ENCODE measurements at regions not wholly inside any gene's neighbourhood (a gene's known extent, or its start where the extent isn't known, plus 50 kb on each side); places are given as distances from the start of the nearest gene placed in this dataset.

DNA sequence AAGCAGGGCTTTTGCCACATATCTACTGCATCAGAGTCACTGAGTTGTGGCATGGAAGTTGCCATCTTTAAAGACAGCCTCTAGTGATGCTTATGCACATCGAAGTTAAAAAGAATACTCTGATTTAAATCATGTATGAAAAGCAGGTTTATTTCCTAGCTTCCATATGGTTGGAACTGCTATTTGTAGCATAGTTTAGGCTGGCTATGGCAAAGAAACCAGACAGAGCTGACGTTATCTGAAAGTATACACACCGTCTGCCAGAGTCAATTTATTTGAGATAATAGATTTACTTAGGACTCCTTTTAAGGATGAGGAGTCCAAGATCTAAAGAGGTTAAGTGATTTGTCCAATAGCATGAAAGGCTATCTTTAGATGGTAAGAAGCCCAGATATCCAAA is 536.9 kb upstream of the ADGRL4 start:
- Histone ChIP-seq H3K4me3 (no peak overlapping the region), H3K9me3 (ENCODE audit: low read depth) (no peaks in the 10 kb centered on the region), H3F3A (ENCODE audit: insufficient read depth) (no peaks in the 10 kb centered on the region), H3K27ac (no peak overlapping the region), H3K9ac (no peak overlapping the region), H3K36me3 (ENCODE audit: low read depth) (no peaks in the 10 kb centered on the region), H4K20me1 (ENCODE audit: insufficient read depth) (no peaks in the 10 kb centered on the region), H3K9me2 (ENCODE audit: insufficient read depth) (no peaks in the 10 kb centered on the region), H2AFZ (no peak overlapping the region), H3K4me2 (ENCODE audit: unreplicated experiment) (no peak overlapping the region), H3K27me3 (replicated peaks; ENCODE audit: insufficient read depth) (no peaks in the 10 kb centered on the region), H3K4me1 (ENCODE audit: insufficient read depth) (no peaks in the 10 kb centered on the region), H3K79me2 (ENCODE audit: insufficient read depth) (no peaks in the 10 kb centered on the region)
- in situ Hi-C loops (cut with MboI): no loop called here
- TF ChIP-seq EZH2phosphoT487 (IDR thresholded peaks at IDR 0.05; ENCODE audit: insufficient read depth, low read depth) (no peak), EZH2 (IDR thresholded peaks at IDR 0.05; ENCODE audit: insufficient read depth, poor library complexity, severe bottlenecking) (no peak)
- DNase-seq: no peak
- WGBS, 2 experiments (ENCODE audit: low coverage in 1 of 2, low lambda C conversion rate in 2 of 2, missing lambda C conversion rate in 2 of 2): 29 to 44% methylated on average over 3 of the region's 3 CpGs

DNA sequence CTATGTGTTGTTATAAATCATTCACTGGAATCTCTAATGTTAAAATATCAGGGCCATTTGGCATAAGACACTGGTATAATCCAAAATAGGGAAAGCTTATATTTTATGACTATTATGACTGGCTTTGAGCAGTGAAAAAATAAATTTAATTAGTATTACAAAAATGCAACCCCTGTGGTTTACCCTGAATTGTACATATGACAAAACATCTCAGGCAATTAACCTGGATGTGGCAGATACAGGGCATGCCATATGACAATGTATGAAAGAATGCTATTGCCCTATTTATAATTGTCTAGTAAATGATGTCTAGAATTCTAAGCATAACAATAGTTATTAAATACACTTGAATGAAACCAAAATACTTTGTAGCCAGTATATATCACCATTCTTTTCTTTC is 532.5 kb upstream of the ADGRL4 start:
- Histone ChIP-seq H3K36me3 (ENCODE audit: low read depth) (no peaks in the 10 kb centered on the region), H3F3A (ENCODE audit: insufficient read depth) (no peaks in the 10 kb centered on the region), H3K4me3 (no peak overlapping the region), H3K27me3 (replicated peaks; ENCODE audit: insufficient read depth) (no peaks in the 10 kb centered on the region), H3K4me2 (ENCODE audit: unreplicated experiment) (no peak overlapping the region), H3K9me3 (ENCODE audit: low read depth) (no peaks in the 10 kb centered on the region), H3K79me2 (ENCODE audit: insufficient read depth) (no peaks in the 10 kb centered on the region), H2AFZ (no peak overlapping the region), H3K4me1 (ENCODE audit: insufficient read depth) (no peaks in the 10 kb centered on the region), H3K9ac (no peak overlapping the region), H3K9me2 (ENCODE audit: insufficient read depth) (no peaks in the 10 kb centered on the region), H3K27ac (no peak overlapping the region), H4K20me1 (ENCODE audit: insufficient read depth) (no peaks in the 10 kb centered on the region)
- TF ChIP-seq EZH2 (IDR thresholded peaks at IDR 0.05; ENCODE audit: insufficient read depth, poor library complexity, severe bottlenecking) (no peak), EZH2phosphoT487 (IDR thresholded peaks at IDR 0.05; ENCODE audit: insufficient read depth, low read depth) (no peak)
- in situ Hi-C loops (cut with MboI): no loop called here
- no peak for DNase-seq

DNA sequence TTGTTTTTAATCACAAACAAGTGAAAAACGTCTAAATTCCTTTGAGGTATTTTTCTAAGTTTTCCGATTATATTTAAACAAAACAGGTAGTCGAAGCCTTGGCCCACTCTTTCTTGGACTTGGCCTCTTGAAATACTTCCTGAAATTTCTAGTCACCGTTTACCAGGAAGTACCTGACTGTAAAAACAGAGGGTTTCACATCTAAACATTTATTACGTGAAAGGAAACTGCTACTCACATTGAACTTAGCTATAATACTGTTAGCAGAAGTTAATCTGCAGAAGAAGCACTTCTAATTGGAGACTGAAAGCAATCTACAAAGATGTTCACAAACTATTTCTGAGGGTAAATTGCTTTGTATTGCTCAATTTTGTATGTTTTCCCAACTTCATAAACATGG is 526.0 kb upstream of the ADGRL4 start:
- in situ Hi-C loops (cut with MboI): no loop called here
- H2AFZ ChIP-seq: no peak overlapping the region

DNA sequence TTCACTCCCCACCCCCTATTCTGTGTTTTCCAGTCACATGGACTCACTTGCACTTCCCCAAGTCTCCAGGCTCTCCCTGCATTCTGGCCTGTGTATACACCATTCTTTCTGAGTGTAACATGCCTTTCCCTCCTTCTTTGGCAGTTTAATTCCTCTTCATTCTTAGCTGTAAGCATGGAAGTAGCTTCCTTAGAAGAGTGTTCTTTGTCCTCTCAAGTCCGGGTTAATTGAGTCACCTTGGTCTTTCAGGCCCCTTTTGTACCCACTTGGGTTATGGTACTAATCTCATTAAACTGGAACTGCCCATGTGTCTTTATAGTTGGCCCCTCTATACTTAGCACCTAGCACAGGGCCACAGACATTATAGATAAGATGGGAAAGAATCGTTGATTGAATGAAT is 525.3 kb upstream of the ADGRL4 start:
- Histone ChIP-seq H4K20me1 (ENCODE audit: insufficient read depth) (no peaks in the 10 kb centered on the region), H3K9me3 (ENCODE audit: low read depth) (no peaks in the 10 kb centered on the region), H3K27ac (no peak overlapping the region), H3K79me2 (ENCODE audit: insufficient read depth) (no peaks in the 10 kb centered on the region), H3K36me3 (ENCODE audit: low read depth) (no peaks in the 10 kb centered on the region), H3K9ac (no peak overlapping the region), H3K27me3 (replicated peaks; ENCODE audit: insufficient read depth) (no peaks in the 10 kb centered on the region), H3K9me2 (ENCODE audit: insufficient read depth) (no peaks in the 10 kb centered on the region), H3K4me1 (ENCODE audit: insufficient read depth) (no peaks in the 10 kb centered on the region), H3F3A (ENCODE audit: insufficient read depth) (no peaks in the 10 kb centered on the region), H3K4me3 (no peak overlapping the region), H3K4me2 (ENCODE audit: unreplicated experiment) (no peak overlapping the region), H2AFZ (no peak overlapping the region)
- in situ Hi-C loops (cut with MboI): no loop called here
- 31 to 49% methylated on average over 2 of the region's 2 CpGs for WGBS, 2 experiments (ENCODE audit: low coverage in 1 of 2, low lambda C conversion rate in 2 of 2, missing lambda C conversion rate in 2 of 2)
- no peak for TF ChIP-seq EZH2 (IDR thresholded peaks at IDR 0.05; ENCODE audit: insufficient read depth, poor library complexity, severe bottlenecking)
- TF ChIP-seq EZH2phosphoT487 (IDR thresholded peaks at IDR 0.05; ENCODE audit: insufficient read depth, low read depth): no peak
- no peak for DNase-seq

More for the DNA sequence above, 526.0 kb upstream of the ADGRL4 start:
- H3F3A ChIP-seq (ENCODE audit: insufficient read depth): no peaks in the 10 kb centered on the region
- no peaks in the 10 kb centered on the region for H3K79me2 ChIP-seq (ENCODE audit: insufficient read depth)
- no peak overlapping the region for H3K4me3 ChIP-seq
- 12 to 19% methylated on average over 5 of the region's 5 CpGs for WGBS, 2 experiments (ENCODE audit: low coverage in 1 of 2, low lambda C conversion rate in 2 of 2, missing lambda C conversion rate in 2 of 2)
- no peaks in the 10 kb centered on the region for H3K9me3 ChIP-seq (ENCODE audit: low read depth)
- no peak overlapping the region for H3K4me2 ChIP-seq (ENCODE audit: unreplicated experiment)
- H3K9me2 ChIP-seq (ENCODE audit: insufficient read depth): no peaks in the 10 kb centered on the region
- no peaks in the 10 kb centered on the region for H3K27me3 ChIP-seq (replicated peaks; ENCODE audit: insufficient read depth)
- no peaks in the 10 kb centered on the region for H3K36me3 ChIP-seq (ENCODE audit: low read depth)
- no peak for TF ChIP-seq EZH2 (IDR thresholded peaks at IDR 0.05; ENCODE audit: insufficient read depth, poor library complexity, severe bottlenecking)
- no peak for TF ChIP-seq EZH2phosphoT487 (IDR thresholded peaks at IDR 0.05; ENCODE audit: insufficient read depth, low read depth)
- H3K9ac ChIP-seq: no peak overlapping the region
- no peak for DNase-seq
- no peak overlapping the region for H3K27ac ChIP-seq
- no peaks in the 10 kb centered on the region for H4K20me1 ChIP-seq (ENCODE audit: insufficient read depth)
- no peaks in the 10 kb centered on the region for H3K4me1 ChIP-seq (ENCODE audit: insufficient read depth)

DNA sequence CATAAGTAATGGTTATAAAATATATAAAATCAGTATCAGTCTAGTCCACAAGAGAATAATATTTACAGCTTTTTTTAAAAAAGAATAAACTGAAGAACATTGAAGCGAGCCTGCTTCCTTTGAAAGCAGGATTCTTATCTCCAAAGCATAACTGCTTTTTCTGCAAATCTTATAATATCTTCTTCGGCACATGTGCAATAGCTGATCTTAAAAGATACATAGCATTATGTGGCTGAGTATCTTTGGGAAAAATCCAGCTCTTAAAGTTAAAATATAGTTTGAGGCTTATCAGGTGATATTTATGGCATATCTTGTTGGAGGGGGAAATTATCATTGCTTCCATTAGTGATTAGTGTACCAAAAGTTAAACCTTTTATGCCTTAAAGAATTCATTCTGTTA is 523.9 kb upstream of the ADGRL4 start:
- H3K36me3 ChIP-seq (ENCODE audit: low read depth): no peaks in the 10 kb centered on the region
- H4K20me1 ChIP-seq (ENCODE audit: insufficient read depth): no peaks in the 10 kb centered on the region
- H3K79me2 ChIP-seq (ENCODE audit: insufficient read depth): no peaks in the 10 kb centered on the region
- H3F3A ChIP-seq (ENCODE audit: insufficient read depth): no peaks in the 10 kb centered on the region
- H3K27me3 ChIP-seq (replicated peaks; ENCODE audit: insufficient read depth): no peaks in the 10 kb centered on the region
- no peaks in the 10 kb centered on the region for H3K9me3 ChIP-seq (ENCODE audit: low read depth)
- no peaks in the 10 kb centered on the region for H3K4me1 ChIP-seq (ENCODE audit: insufficient read depth)
- no peak overlapping the region for H2AFZ ChIP-seq
- in situ Hi-C loops (cut with MboI): no loop called here
- no peaks in the 10 kb centered on the region for H3K9me2 ChIP-seq (ENCODE audit: insufficient read depth)
- H3K4me3 ChIP-seq: no peak overlapping the region
- H3K27ac ChIP-seq: no peak overlapping the region
- DNase-seq: no peak
- H3K4me2 ChIP-seq (ENCODE audit: unreplicated experiment): no peak overlapping the region
- H3K9ac ChIP-seq: no peak overlapping the region
- TF ChIP-seq EZH2phosphoT487 (IDR thresholded peaks at IDR 0.05; ENCODE audit: insufficient read depth, low read depth) (no peak), EZH2 (IDR thresholded peaks at IDR 0.05; ENCODE audit: insufficient read depth, poor library complexity, severe bottlenecking) (no peak)
- WGBS, 2 experiments (ENCODE audit: low coverage in 1 of 2, low lambda C conversion rate in 2 of 2, missing lambda C conversion rate in 2 of 2): 41 to 42% methylated on average over 2 of the region's 2 CpGs

Data from GM23248 (cell line).